ENCODE measurements at regions not wholly inside any gene's neighbourhood (a gene's known extent, or its start where the extent isn't known, plus 50 kb on each side); places are given as distances from the start of the nearest gene placed in this dataset.
"Not testable (repeated sequence)": the region's sequence is repeated elsewhere in the genome, so short reads cannot be mapped to it uniquely, and the experiment has no call there.

GRCh38 chr2:236828820-236829219 is 256.9 kb upstream of the COPS8 start:
- no peak for DNase-seq (ENCODE audit: low spot score)

- DNase-seq (ENCODE audit: low spot score) = no peak
Observed at GRCh38 chr2:236830926-236831325, 254.8 kb upstream of the COPS8 start.

DNA sequence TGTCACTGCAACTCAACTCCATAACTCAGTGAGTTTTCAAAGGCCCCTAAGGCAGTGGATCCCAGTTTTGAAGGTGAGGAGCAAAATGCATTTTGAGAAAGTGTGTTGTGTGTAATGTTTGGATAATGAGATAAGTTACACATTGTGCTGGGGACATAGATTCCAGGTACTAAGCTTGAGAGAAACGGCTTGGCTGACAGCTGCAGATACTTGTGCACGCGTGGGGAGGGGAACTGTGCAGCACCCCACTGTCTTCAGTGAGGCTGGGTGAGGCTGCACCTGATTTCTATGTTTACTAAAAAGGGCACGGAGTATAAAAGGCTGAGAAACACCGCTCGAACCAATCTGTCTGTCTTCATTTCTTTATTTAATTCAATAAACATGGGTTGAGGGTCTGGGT is 254.0 kb upstream of the COPS8 start:
- no peak for DNase-seq (ENCODE audit: low spot score)

DNA sequence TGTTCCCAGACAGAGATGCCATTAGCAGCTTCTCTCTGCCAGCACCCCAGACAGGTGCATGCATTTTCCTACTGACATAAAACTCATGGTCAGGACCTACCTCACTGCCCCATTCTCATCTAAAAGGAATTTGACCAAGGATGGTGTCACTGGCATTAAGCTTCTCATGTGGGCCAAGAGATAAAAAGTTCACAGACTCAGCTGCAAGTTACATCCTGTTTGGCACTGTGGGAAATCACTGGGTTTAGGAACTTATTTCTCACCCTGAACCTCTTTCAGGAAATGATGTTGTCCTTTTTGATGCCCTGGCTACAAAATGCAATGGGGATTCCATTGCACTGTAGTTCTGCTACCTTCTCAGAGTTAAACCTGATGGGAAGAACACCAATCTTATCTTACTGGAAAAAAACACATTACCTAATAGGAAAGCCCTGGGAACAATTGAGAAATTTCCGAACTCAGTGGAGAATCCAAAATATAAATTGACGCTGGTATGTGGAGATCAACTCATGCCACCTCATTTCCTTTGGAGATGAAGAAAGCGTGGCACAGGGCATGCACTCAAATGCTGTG is 252.1 kb upstream of the COPS8 start:
- no peak for DNase-seq (ENCODE audit: low spot score)

DNA sequence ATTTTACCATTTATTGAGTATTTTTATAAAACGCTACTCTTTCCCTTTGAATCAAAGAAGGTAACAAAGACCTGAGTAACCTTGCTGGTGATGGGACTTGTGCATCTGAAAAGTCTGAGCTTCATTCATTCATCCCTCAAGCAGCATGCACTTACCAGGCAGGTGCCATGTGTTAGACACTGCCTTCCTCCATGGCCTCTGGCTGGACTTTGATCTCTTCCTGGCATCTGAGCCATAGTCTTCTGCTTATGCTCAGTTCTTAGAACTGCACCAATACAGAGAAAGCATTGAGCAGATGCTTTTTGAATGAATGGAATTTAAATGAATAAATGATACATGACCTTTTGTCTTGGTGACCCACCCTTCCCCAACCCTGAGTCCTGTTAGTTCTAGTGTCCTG is 251.4 kb upstream of the COPS8 start:
- no peak for DNase-seq (ENCODE audit: low spot score)

- no peak for DNase-seq (ENCODE audit: low spot score)
Observed at GRCh38 chr2:236835307-236836024, 250.2 kb upstream of the COPS8 start.

- not testable (repeated sequence) for DNase-seq (ENCODE audit: low spot score)
Observed at GRCh38 chr2:236836028-236836427, 249.7 kb upstream of the COPS8 start.

- no peak for DNase-seq (ENCODE audit: low spot score)
Observed at GRCh38 chr2:236840215-236840614, 245.5 kb upstream of the COPS8 start.

DNA sequence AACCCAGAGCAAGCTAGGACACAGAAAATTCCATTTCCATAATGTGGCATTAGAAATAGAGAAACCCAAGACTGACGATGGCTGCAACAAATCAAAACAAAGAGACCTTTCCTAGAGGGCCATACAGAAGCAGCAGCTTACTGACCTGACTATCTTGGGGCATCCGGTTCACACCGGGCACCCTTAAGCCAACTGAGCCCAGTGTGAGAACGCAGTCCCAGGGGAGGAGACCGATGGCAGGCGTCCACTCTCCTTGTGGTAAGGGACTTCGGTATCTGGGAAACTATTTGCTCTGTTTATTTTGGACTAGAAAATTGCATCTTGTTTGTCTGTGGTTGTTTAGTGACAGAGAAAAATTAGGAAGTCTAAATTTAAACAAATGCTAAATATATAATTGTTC is 244.8 kb upstream of the COPS8 start:
- no peak for DNase-seq (ENCODE audit: low spot score)

DNA sequence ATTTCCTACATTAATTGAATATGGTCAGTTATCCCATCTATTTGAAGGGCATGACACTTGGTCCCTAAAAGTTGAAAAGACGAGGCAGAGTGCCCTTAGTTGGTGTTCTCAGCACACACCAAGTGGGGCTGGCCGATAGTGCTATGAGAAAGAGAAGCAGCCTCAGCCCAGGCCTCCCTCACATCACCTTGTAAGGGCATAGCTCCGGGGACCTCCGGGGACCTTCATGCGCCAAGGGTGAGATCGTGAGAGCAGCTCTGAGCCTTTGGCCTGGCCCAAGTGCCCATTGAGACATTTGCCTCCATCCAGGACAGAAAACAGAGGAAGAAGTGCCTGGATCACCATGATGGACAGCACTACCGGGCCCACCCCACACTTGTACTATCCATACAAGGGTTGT is 244.3 kb upstream of the COPS8 start:
- DNase-seq (ENCODE audit: low spot score) = no peak

GRCh38 chr2:236843161-236843968 is 242.3 kb upstream of the COPS8 start:
- DNase-seq (ENCODE audit: low spot score) = peak; percentile 63

DNA sequence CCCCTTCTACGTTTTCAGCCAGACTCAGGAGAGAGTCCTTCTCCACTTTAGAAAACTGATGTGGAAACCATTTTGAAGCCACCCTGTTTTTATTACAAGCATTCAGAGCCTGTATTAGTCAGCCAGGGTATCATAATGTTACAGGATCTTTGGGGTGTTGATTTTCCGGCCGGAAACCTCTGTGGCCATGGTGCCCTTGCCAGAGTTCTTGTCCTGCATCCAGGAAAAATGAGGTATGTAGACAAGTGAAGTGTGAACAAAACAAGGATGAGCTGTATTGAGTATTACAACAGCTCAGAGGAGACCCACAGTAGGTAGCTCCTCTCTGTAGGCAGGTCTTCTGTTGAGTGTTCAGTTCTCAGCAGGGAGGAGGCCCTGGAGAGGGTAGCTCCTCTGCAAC is 241.0 kb upstream of the COPS8 start:
- DNase-seq (ENCODE audit: low spot score) = no peak

GRCh38 chr2:236847023-236847422 is 238.7 kb upstream of the COPS8 start:
- no peak for DNase-seq (ENCODE audit: low spot score)

DNA sequence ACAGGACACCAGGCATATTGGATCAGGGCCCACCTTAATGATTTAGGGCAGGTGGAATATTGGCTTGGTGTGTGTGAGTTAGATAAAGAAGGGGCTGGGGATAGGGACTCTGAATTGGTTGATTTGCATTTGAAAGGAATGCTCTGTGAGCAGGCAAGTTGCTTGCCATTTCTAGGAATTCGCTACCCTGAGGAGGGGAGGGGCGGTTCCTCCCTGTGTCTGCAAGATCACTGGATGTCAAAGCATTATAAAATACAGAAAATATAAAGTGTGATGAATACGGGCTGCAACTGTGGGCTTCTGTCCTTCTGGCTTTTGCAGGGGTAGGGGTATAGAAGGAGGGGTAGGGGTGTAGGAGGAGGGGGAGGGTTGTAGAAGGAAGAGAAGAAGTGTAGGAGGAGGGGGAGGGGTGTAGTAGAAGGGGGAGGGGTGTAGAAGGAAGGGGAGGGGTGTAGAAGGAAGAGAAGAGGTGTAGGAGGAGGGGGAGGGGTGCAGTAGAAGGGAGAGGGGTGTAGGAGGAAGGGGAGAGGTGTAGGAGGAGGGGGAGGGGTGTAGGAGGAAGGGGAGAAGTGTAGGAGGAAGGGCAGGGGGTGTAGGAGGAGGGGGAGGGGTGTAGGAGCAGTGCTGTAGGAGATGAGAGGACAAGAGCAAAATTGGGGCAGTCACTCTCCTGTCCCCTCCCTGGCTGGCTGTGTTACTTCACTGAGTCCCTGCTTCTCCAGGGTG is 238.0 kb upstream of the COPS8 start:
- DNase-seq (ENCODE audit: low spot score) = no peak

GRCh38 chr2:236848501-236848900 is 237.2 kb upstream of the COPS8 start:
- no peak for DNase-seq (ENCODE audit: low spot score)

DNA sequence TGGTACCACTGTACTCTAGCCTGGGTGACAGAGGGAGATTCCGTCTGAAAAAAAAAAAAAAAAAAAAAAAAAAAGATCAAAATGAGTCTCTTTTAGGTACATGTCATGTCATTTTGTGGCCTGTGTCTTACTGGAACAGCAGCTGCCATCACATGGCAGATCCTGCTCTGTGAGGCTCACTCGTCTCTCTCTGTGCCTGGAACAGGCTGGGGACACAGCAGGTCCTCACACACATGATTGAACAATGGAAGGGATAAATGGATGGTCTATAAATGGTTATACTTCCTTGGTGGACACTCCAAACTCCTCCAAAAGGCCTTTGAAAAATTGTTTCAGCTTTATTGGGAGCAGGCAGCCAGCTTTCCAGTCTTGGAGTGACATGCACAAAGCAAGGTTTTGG is 236.2 kb upstream of the COPS8 start:
- peak; percentile 71 for DNase-seq (ENCODE audit: low spot score)

DNA sequence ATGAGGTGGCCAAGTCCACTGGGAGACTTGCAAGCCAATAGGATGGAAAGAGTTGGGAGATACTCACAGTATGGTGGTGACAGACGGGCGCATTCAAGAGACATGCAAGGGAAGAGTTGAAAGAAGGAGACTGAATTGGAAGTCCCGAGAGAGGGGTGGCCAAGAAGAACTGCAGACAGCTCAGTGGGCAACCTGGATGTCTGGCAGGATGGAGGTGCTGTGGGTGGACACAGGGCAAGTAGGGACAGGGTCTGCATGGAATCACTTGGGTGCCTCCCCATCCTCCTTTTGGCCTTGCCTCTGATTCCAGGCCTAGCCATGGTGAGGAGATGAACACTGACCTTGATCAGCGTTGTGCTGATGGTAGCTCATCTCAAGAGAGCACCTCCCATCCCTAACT is 235.7 kb upstream of the COPS8 start:
- DNase-seq (ENCODE audit: low spot score) = no peak

DNA sequence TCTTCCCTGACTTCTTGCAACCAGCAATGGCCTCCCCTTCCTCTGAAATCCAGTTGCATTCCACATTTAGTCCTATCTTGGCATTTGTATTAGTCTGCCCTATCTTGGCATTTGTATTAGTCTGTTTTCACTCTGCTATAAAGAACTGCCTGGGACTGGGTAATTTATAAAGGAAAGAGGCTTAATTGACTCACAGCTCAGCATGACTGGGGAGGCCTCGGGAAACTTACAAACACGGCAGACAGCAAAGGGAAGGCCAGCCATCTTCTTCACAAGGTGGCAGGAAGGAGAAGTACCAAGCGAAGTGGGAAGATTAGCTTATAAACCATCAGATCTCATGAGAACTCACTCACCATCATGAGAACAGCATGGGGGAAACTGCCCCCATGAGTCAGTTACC is 234.5 kb upstream of the COPS8 start:
- no peak for DNase-seq (ENCODE audit: low spot score)

- DNase-seq (ENCODE audit: low spot score) = no peak
Observed at GRCh38 chr2:236852100-236852976, 233.4 kb upstream of the COPS8 start.

DNA sequence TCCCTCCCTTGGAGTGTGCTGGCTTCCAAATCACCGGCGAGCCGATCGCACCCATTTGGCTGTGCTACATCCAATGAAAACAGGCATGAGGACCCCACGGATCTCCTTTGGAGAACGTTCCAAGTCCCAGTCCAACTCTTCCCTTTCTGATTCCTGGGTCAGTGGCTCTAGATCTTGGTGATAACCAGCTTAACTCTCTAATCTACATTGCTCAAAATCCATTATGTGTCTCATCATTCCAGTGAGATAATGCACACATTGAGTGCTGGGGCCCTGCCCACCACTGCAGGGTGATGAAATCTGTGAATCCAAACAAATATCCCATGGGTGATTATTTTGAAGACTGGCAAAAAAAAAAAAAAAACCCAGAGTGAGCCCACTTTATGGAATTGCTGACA is 232.7 kb upstream of the COPS8 start:
- no peak for DNase-seq (ENCODE audit: low spot score)

GRCh38 chr2:236853585-236854051 is 232.1 kb upstream of the COPS8 start:
- DNase-seq (ENCODE audit: low spot score) = no peak

All from cerebellar cortex (tissue), 1 donor.